Breast epithelium (tissue), 3 donors: ENCODE measurements at regions not wholly inside any gene's neighbourhood (a gene's known extent, or its start where the extent isn't known, plus 50 kb on each side); places are given as distances from the start of the nearest gene placed in this dataset.

Experiments used
- POLR2A ChIP-seq: fragments of 450-650 bp; IDR thresholded peaks from one replicate; pipeline ENCODE4 v1.6.1; 2016; ENCODE audit warnings: antibody characterized with exemption, mild to moderate bottlenecking, moderate library complexity
- POLR2AphosphoS5 ChIP-seq, 3 donors: sonication (generic); formaldehyde crosslinking; IDR thresholded peaks; one replicate each; pipeline ENCODE4 v1.6.1; 2017; ENCODE audit warnings: antibody characterized with exemption in 3 of 3
- TF ChIP-seq, protein P1 (sequence below), 3 donors: fragments of 450-650 bp; IDR thresholded peaks; one replicate each; pipeline ENCODE4 v1.5.1; 2016 to 2017; ENCODE audit warnings: antibody characterized with exemption in 3 of 3, mild to moderate bottlenecking in 3 of 3, moderate library complexity in 3 of 3

DNA sequence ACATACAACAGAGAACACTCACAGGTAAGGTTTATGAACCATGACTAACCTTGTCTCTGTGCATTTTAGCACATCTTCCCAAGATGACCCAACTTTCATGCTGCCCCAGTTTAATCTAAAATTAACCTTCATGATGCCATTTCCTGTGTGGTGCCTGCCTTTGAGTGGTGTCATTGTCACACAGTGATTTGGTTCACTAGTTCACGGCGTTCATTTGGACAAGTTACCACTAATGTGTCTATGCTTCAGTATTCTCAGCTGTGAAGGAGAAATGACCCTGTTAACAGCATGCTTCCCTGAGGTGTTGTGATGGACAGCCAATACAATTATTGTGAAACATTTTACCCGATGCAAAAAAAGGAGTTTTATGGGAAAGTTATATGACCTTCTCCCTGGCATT, 693.1 kb downstream of the RWDD3 start:
- TF ChIP-seq, protein P1, sequence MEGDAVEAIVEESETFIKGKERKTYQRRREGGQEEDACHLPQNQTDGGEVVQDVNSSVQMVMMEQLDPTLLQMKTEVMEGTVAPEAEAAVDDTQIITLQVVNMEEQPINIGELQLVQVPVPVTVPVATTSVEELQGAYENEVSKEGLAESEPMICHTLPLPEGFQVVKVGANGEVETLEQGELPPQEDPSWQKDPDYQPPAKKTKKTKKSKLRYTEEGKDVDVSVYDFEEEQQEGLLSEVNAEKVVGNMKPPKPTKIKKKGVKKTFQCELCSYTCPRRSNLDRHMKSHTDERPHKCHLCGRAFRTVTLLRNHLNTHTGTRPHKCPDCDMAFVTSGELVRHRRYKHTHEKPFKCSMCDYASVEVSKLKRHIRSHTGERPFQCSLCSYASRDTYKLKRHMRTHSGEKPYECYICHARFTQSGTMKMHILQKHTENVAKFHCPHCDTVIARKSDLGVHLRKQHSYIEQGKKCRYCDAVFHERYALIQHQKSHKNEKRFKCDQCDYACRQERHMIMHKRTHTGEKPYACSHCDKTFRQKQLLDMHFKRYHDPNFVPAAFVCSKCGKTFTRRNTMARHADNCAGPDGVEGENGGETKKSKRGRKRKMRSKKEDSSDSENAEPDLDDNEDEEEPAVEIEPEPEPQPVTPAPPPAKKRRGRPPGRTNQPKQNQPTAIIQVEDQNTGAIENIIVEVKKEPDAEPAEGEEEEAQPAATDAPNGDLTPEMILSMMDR (IDR thresholded peaks at IDR 0.05) = no peak
- TF ChIP-seq POLR2AphosphoS5 (IDR thresholded peaks at IDR 0.05) (no peak), POLR2A (no peak)
